ENCODE measurements at regions not wholly inside any gene's neighbourhood (a gene's known extent, or its start where the extent isn't known, plus 50 kb on each side); places are given as distances from the start of the nearest gene placed in this dataset.

GRCh38 chrX:127124871-127125270 lies 305.3 kb downstream of the PRR32 start:
- H3K27me3 ChIP-seq (ENCODE audit: insufficient read depth, low read depth) = no peaks in the 10 kb centered on the region
- H3K4me1 ChIP-seq (ENCODE audit: low read depth, poor library complexity, severe bottlenecking) = no peaks in the 10 kb centered on the region

DNA sequence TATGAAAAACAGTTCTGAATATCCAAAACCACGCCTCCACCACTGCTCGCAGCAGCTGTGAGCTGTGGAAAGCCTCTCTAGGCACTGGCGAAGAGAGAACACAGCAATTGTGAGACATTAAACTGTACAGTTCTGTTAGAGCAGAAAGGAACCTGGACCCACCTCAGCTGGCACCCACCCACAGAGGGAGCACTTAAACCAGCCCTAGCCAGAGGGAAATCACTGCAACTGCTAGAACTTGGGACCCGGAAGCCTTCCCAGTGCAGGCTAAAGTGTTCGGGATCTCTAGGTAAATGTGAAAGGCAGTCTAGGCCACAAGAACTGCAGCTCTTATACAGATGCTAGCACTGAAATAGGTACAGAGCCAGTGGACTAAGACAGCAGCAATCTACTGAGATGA lies 308.8 kb downstream of the PRR32 start:
- no peaks in the 10 kb centered on the region for H3K4me1 ChIP-seq (ENCODE audit: low read depth, poor library complexity, severe bottlenecking)
- no peaks in the 10 kb centered on the region for H3K27me3 ChIP-seq (ENCODE audit: insufficient read depth, low read depth)
- no peak overlapping the region for H3K4me2 ChIP-seq
- H3K4me3 ChIP-seq (IDR thresholded peaks at IDR 0.05; ENCODE audit: insufficient read depth, low read depth, low read length) = no peak overlapping the region
- H3K9ac ChIP-seq = no peak overlapping the region
- H3K36me3 ChIP-seq (ENCODE audit: insufficient read depth) = no peaks in the 10 kb centered on the region
- H2AFZ ChIP-seq (ENCODE audit: low read depth) = no peak overlapping the region
- H3K27ac ChIP-seq = no peak overlapping the region
- TF ChIP-seq CTCF (conservative IDR thresholded peaks at IDR 0.05; ENCODE audit: low read depth, low read length) = no peak
- H4K20me1 ChIP-seq (ENCODE audit: insufficient read depth) = no peaks in the 10 kb centered on the region
- H3K79me2 ChIP-seq (ENCODE audit: insufficient read depth, low read depth) = no peaks in the 10 kb centered on the region

More at GRCh38 chrX:127124871-127125270, 305.3 kb downstream of the PRR32 start:
- Histone ChIP-seq H4K20me1 (ENCODE audit: insufficient read depth) (no peaks in the 10 kb centered on the region), H3K27ac (no peak overlapping the region), H2AFZ (ENCODE audit: low read depth) (no peak overlapping the region), H3K36me3 (ENCODE audit: insufficient read depth) (no peaks in the 10 kb centered on the region), H3K9ac (no peak overlapping the region), H3K4me2 (no peak overlapping the region), H3K4me3 (IDR thresholded peaks at IDR 0.05; ENCODE audit: insufficient read depth, low read depth, low read length) (no peak overlapping the region), H3K79me2 (ENCODE audit: insufficient read depth, low read depth) (no peaks in the 10 kb centered on the region)
- no peak for TF ChIP-seq CTCF (conservative IDR thresholded peaks at IDR 0.05; ENCODE audit: low read depth, low read length)

GRCh38 chrX:127129510-127129909 lies 310.0 kb downstream of the PRR32 start:
- no peak overlapping the region for H2AFZ ChIP-seq (ENCODE audit: low read depth)
- H4K20me1 ChIP-seq (ENCODE audit: insufficient read depth) = no peaks in the 10 kb centered on the region
- H3K9ac ChIP-seq = no peak overlapping the region
- H3K4me1 ChIP-seq (ENCODE audit: low read depth, poor library complexity, severe bottlenecking) = no peaks in the 10 kb centered on the region
- H3K27ac ChIP-seq = no peak overlapping the region
- no peaks in the 10 kb centered on the region for H3K27me3 ChIP-seq (ENCODE audit: insufficient read depth, low read depth)
- no peaks in the 10 kb centered on the region for H3K79me2 ChIP-seq (ENCODE audit: insufficient read depth, low read depth)
- H3K4me3 ChIP-seq (IDR thresholded peaks at IDR 0.05; ENCODE audit: insufficient read depth, low read depth, low read length) = no peak overlapping the region
- H3K4me2 ChIP-seq = no peak overlapping the region
- no peak for TF ChIP-seq CTCF (conservative IDR thresholded peaks at IDR 0.05; ENCODE audit: low read depth, low read length)
- H3K36me3 ChIP-seq (ENCODE audit: insufficient read depth) = no peaks in the 10 kb centered on the region

DNA sequence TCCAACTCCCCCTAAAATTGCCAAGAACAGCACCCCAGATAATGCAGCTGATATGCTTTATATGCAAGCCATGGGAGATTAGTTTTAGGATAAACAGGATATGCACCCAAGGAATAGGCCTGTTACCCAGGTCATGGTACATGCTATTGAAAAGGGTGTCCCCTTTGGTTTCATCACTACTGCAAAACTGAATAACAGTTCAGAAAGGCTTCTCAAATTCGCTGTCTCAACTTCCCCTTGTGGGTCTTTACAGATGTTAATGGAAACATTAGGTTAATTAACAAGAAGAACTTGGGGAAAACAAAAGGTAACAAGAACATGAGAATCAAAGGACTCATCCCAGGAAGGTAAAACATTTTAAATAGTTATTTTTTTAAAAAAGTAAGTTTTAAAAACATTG lies 318.7 kb downstream of the PRR32 start:
- Histone ChIP-seq H3K79me2 (ENCODE audit: insufficient read depth, low read depth) (no peaks in the 10 kb centered on the region), H4K20me1 (ENCODE audit: insufficient read depth) (no peaks in the 10 kb centered on the region), H2AFZ (ENCODE audit: low read depth) (no peak overlapping the region), H3K4me2 (no peak overlapping the region), H3K4me1 (ENCODE audit: low read depth, poor library complexity, severe bottlenecking) (no peaks in the 10 kb centered on the region), H3K4me3 (IDR thresholded peaks at IDR 0.05; ENCODE audit: insufficient read depth, low read depth, low read length) (no peak overlapping the region), H3K9ac (no peak overlapping the region), H3K27me3 (ENCODE audit: insufficient read depth, low read depth) (no peaks in the 10 kb centered on the region), H3K27ac (no peak overlapping the region), H3K36me3 (ENCODE audit: insufficient read depth) (no peaks in the 10 kb centered on the region)
- no peak for TF ChIP-seq CTCF (conservative IDR thresholded peaks at IDR 0.05; ENCODE audit: low read depth, low read length)
